ENCODE measurements at regions not wholly inside any gene's neighbourhood (a gene's known extent, or its start where the extent isn't known, plus 50 kb on each side); places are given as distances from the start of the nearest gene placed in this dataset.

GRCh38 chr21:28135646-28136045, 857.0 kb downstream of the LTN1 start:
- no peak for TF ChIP-seq POLR2A (IDR thresholded peaks at IDR 0.05)
- TF ChIP-seq CTCF (IDR thresholded peaks at IDR 0.05): no peak
- TF ChIP-seq EP300 (IDR thresholded peaks at IDR 0.05; ENCODE audit: low read depth): no peak

Data from transverse colon (tissue), 3 donors.